Ecto neural progenitor cell (in vitro differentiated cells): ENCODE measurements at regions not wholly inside any gene's neighbourhood (a gene's known extent, or its start where the extent isn't known, plus 50 kb on each side); places are given as distances from the start of the nearest gene placed in this dataset.
"Not testable (repeated sequence)": the region's sequence is repeated elsewhere in the genome, so short reads cannot be mapped to it uniquely, and the experiment has no call there.

Source experiments
- DNase-seq: peaks from one replicate; pipeline ENCODE4 v3.0.0-alpha.2; 2018; ENCODE audit warnings: low spot score

DNA sequence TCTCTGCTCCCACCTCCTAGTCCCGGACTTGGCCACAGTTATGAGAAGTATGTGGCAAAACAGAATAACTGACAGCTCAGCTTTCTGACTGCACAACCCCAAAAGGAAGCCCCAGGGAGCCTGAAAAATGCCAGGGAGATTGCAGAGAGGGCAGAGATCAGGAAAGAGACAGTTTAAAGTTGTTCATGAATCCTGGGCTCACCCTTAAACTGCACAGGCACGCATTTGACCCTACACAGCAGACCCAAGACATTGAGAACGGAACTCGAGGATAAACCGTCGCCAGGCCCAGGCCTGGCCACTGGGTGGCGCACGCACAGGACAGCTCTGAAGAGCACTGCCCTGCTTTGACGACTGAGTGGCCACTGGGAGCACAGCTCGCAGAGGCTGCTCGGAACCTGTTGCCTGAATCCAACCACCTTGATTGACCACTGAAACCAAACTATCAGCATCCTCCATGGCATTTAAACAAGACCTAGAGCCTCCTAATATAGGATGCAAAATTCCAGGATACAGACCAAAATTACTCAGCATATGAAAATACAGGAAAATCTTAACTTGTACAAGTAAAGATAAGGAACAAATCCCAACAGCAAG, 114.0 kb downstream of the C16orf95 start:
- DNase-seq, result peak; percentile 84

GRCh38 chr16:87206646-87207451, 110.3 kb downstream of the C16orf95 start:
- DNase-seq, result no peak

DNA sequence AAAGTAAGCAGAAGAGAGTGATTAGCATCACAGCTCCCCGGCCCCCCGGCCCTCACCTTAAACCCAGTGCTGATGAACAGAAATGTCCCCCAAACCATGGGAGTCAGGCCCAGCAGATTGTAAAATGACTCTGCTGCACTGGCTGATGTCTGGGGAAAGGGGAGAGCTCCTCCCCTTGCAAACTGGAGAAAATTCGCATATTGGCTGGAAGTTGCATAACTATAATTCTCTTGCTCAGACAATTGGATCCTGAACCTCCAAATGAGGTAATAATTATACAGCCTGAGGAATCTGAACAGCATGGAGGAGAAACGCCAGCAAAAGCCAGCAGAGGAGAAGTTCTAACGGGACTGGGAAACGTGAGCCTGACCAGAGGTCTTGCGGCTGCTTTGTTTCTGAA, 109.7 kb downstream of the C16orf95 start:
- DNase-seq, result no peak

- DNase-seq, result no peak
Observed at GRCh38 chr16:87207965-87208364, 109.2 kb downstream of the C16orf95 start.

DNA sequence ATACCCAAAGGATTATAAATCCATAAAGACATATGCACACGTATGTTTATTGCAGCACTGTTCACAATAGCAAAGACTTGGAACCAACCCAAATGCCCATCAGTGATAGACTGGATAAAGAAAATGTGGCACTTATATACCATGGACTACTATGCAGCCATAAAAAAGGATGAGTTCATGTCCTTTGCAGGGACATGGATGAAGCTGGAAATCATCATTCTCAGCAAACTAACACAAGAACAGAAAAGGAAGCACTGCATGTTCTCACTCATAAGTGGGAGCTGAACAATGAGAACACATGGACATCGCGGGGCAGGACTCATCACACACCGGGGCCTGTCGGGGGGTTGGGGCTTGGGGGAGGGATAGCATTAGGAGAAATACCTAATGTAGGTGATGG, 108.2 kb downstream of the C16orf95 start:
- not testable (repeated sequence) for DNase-seq

GRCh38 chr16:87209808-87210512, 107.2 kb downstream of the C16orf95 start:
- DNase-seq, result no peak

DNA sequence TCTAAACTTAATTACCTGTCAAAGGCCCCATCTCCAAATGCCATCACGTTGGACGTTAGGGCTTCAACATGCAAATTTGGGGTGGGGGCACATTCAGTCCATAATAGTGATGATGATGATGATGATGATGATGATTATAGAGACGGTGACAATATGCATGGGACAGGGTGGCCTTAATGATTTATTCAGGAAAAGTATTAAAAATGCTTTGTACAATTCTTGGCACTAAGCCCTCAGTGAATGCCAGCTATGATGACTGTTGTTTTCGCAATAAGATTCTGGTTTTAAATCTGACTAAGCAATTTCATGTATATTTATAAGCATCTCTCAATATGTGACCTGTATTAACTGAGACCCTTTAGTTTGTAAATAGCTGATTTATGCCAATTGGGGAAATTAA, 106.3 kb downstream of the C16orf95 start:
- DNase-seq, result no peak

- no peak for DNase-seq
Observed at GRCh38 chr16:87212026-87212425, 105.2 kb downstream of the C16orf95 start.

- no peak for DNase-seq
Observed at GRCh38 chr16:87213536-87213935, 103.7 kb downstream of the C16orf95 start.

DNA sequence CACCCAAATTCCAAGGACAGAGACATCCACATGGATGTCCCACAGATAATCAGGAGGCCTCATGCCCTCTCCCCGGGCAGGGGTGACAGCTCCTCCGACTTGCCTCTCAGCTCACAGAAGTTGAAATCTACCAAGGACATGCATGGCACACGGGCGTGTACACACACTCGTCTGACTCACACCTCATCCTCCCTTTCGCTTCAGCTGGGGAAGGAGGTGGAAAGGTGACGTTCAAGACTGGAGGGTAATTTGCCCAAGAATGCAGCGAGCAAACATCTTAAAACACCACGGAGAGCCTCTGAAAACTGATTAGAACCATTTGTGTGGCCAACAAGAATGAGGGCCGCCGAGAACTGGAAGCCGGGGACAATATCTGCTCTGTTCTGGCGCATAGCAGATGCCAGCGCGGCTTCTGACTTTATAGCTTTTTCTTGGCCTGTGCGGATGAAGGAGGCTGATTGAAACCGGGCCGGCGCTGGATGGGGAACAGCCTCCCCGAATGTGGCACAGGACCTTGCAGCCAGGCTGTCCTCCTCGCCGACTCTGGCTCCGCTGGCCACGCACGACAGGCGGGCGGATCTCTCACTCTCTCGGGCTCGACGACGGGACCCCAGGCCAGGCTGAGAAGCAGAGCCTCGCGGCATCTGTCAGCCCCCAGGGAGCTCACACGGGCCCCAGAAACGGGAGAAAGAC, 100.9 kb downstream of the C16orf95 start:
- DNase-seq, result no peak

DNA sequence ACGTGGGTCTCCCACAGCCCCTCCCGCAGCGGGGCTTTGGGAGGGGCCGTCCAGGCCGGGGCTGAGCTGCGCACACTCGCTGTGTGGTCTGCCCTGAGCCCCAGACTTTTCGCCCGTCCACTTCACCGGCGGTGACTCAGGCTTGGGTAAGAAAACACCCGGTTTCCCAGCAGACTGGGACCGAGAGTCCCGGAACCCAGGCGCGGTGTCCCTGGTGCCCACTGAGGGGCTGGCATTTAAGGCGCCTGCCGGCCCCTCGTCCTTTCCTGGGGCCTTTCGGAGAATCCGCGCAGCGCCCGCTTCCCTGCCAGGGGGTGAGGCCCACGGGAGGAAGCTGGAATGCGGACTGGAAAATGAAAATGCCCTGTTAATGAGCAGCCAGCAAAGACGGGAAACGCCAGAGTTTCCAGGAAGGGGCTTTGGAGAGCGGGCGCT, 100.3 kb downstream of the C16orf95 start:
- no peak for DNase-seq

- DNase-seq, result not testable (repeated sequence)
Observed at GRCh38 chr16:87217802-87218201, 99.4 kb downstream of the C16orf95 start.

DNA sequence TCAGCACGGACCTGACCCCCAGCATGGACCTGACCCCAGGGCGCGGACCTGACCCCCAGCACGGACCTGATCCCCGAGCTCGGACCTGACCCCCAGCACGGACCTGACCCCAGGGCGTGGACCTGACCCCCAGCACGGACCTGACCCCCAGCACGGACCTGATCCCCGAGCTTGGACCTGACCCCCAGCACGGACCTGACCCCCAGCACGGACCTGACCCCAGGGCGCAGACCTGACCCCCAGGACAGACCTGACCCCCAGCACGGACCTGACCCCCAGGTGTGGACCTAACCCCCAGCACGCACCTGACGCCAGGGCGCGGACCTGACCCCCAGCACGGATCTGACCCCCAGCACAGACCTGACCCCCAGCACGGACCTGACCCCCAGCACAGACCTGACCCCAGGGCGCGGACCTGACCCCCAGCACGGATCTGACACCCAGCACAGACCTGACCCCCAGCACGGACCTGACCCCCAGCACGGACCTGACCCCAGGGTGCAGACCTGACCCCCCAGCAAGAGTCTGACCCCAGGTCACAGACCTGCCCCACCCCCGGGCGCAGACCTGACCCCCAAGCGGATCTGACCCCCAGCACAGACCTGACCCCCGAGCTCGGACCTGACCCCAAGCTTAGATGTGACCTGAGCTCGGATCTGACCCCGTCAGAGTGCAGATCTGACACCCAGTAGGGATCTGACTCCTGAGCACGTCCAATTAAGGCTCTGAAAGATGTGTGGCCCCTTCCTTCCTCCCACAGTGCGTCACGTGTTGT, 98.7 kb downstream of the C16orf95 start:
- no peak for DNase-seq

- no peak for DNase-seq
Observed at GRCh38 chr16:87219287-87219909, 97.8 kb downstream of the C16orf95 start.

DNA sequence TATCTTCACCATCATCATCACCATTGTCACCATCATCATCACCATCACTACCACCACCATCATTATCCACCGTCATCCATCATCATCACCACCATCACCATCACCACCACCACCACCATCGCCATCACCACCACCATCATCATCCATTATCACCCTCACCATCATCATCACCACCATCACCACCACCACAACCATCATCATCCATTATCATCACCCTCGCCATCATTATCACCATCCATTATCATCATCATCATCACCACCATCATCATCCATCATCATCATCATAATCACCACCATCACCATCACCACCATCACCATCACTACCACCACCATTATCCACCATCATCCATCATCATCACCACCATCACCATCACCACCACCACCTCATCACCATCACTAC, 95.6 kb downstream of the C16orf95 start:
- no peak for DNase-seq

GRCh38 chr16:87222335-87222734, 94.9 kb downstream of the C16orf95 start:
- no peak for DNase-seq

GRCh38 chr16:87223656-87224248, 93.4 kb downstream of the C16orf95 start:
- no peak for DNase-seq

GRCh38 chr16:87226926-87227295, 90.3 kb downstream of the C16orf95 start:
- no peak for DNase-seq

DNA sequence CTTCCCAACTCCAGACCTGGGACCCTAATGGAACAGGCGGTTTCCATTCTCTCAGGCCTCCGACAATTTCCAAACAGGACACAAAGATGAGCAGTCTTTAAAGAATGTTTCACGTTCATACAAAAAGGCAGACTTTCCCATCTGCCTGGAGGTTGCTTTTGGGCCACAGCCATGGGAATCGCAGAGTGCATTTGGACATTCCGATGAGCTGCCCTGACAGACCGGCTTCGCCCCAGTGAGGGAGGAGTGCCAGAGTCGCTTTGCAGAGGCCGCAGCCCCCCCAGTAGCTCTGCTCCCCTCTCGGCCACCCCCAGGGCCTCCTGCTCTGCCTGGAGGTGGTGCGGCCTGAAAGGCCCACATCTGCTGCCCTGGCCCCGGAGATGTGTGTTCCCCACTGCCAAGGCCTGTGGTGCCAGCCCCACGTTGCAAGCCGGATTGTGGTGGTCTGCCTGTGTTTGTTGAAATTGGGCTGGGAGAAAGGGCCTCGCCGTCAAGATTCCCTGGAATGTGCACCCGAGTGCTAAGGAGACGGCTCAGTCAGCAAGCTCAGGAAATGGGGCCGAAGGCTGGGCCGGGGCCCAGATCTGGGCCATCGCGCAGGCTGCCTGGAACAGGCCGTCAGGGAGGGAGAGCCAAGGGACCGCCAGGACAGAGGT, 89.8 kb downstream of the C16orf95 start:
- no peak for DNase-seq

DNA sequence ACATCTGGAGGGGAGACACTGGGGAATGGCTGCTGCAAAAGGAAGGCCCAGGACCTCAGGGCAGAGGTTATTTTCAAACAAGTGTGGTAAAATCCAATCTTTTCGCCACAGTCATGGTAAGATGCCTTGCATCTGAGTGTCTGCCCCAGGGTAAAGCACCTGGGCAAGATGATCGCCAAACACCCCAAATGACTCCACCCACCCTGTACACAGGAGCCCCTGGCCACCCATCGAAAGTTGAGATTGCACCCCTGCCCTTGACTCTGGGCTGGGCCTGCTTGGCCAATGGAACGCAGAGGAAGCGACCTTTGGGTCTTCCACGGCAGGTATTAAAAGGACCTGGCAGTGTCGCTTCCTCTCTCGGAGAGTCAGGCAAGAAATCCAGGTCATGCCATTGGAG, 88.8 kb downstream of the C16orf95 start:
- DNase-seq, result no peak
